Loucy (cell line): ENCODE measurements at regions not wholly inside any gene's neighbourhood (a gene's known extent, or its start where the extent isn't known, plus 50 kb on each side); places are given as distances from the start of the nearest gene placed in this dataset.

ENCODE experiments used
- CTCF ChIP-seq: fragments of 200-600 bp; sonication (generic); conservative IDR thresholded peaks from 2 replicates; pipeline ENCODE4 v1.5.1; 2014; ENCODE audit warnings: mild to moderate bottlenecking, antibody characterized with exemption, low read length
- EZH2phosphoT487 ChIP-seq: fragments of 200-600 bp; IDR thresholded peaks from 2 replicates; pipeline ENCODE4 v1.6.1; 2018; ENCODE audit warnings: antibody characterized with exemption, mild to moderate bottlenecking, moderate library complexity, borderline replicate concordance

GRCh38 chr5:165232509-165233028, 1727.2 kb downstream of the MAT2B start:
- no peak for TF ChIP-seq CTCF
- no peak for TF ChIP-seq EZH2phosphoT487
